GM23338 (cell line): ENCODE measurements at regions not wholly inside any gene's neighbourhood (a gene's known extent, or its start where the extent isn't known, plus 50 kb on each side); places are given as distances from the start of the nearest gene placed in this dataset.
A peak's percentile ranks its signal among the peaks of the same experiment; 100 is the strongest.

Source experiments
- ATAC-seq: fragments of 200-7000 bp; cut with Tn5 transposase; 3 replicates; pipeline ENCODE4 v1.9.1; 2020
- DNase-seq: peaks from one replicate; pipeline ENCODE4 v3.0.0-alpha.2; 2015; ENCODE audit warnings: low spot score
- H2AFZ ChIP-seq: fragments of 200-600 bp; sonication (generic); 2 replicates; pipeline ENCODE4 v1.8.0; 2016; ENCODE audit warnings: antibody characterized with exemption, mild to moderate bottlenecking, moderate library complexity
- H3F3A ChIP-seq: fragments of 200-600 bp; sonication (generic); replicated peaks from 2 replicates; pipeline ENCODE4 v1.8.0; 2017; ENCODE audit warnings: antibody characterized with exemption, mixed run types, low read depth
- H3K27ac ChIP-seq: fragments of 200-600 bp; sonication (generic); 2 replicates; pipeline ENCODE4 v1.6.1; 2016; ENCODE audit warnings: low read depth
- H3K27me3 ChIP-seq: fragments of 200-600 bp; sonication (generic); 2 replicates; pipeline ENCODE4 v1.8.0; 2016; ENCODE audit warnings: mild to moderate bottlenecking, mixed run types, moderate library complexity; ENCODE audit not compliant: insufficient read depth
- H3K36me3 ChIP-seq: fragments of 200-600 bp; sonication (generic); 2 replicates; pipeline ENCODE4 v1.8.0; 2016; ENCODE audit warnings: mild to moderate bottlenecking; ENCODE audit not compliant: insufficient read depth
- H3K4me1 ChIP-seq: fragments of 200-600 bp; sonication (generic); 2 replicates; pipeline ENCODE4 v1.8.0; 2016; ENCODE audit warnings: mild to moderate bottlenecking, moderate library complexity; ENCODE audit not compliant: insufficient read depth
- H3K4me2 ChIP-seq: fragments of 200-600 bp; sonication (generic); 2 replicates; pipeline ENCODE4 v1.7.1; 2017; ENCODE audit warnings: mixed run types
- H3K4me3 ChIP-seq: fragments of 200-600 bp; sonication (generic); 2 replicates; pipeline ENCODE4 v1.6.1; 2016; ENCODE audit warnings: mixed run types
- H3K79me2 ChIP-seq: fragments of 200-600 bp; sonication (generic); replicated peaks from 2 replicates; pipeline ENCODE4 v1.8.0; 2017; ENCODE audit warnings: mild to moderate bottlenecking; ENCODE audit not compliant: insufficient read depth
- H3K9me2 ChIP-seq: fragments of 200-600 bp; sonication (generic); 2 replicates; pipeline ENCODE4 v1.8.0; 2017; ENCODE audit not compliant: insufficient read depth
- H4K20me1 ChIP-seq: fragments of 200-600 bp; sonication (generic); replicated peaks from 2 replicates; pipeline ENCODE4 v1.8.0; 2017; ENCODE audit warnings: mild to moderate bottlenecking; ENCODE audit not compliant: insufficient read depth
- H3K27ac Mint-ChIP-seq: 2 replicates; pipeline ENCODE4 v1.8.0; 2020; ENCODE audit warnings: inconsistent platforms, mild to moderate bottlenecking, moderate library complexity, mixed read lengths
- H3K27me3 Mint-ChIP-seq: 3 replicates; pipeline ENCODE4 v1.8.0; 2022; ENCODE audit warnings: low read depth, mild to moderate bottlenecking, moderate library complexity, mixed read lengths, inconsistent platforms; ENCODE audit not compliant: insufficient read depth, poor library complexity
- H3K36me3 Mint-ChIP-seq: 3 replicates; pipeline ENCODE4 v1.8.0; 2021; ENCODE audit warnings: low read depth, mild to moderate bottlenecking, inconsistent platforms, moderate library complexity, mixed read lengths
- H3K4me1 Mint-ChIP-seq: 3 replicates; pipeline ENCODE4 v1.8.0; 2020; ENCODE audit warnings: mild to moderate bottlenecking, inconsistent platforms, mixed read lengths
- H3K4me3 Mint-ChIP-seq: 3 replicates; pipeline ENCODE4 v1.8.0; 2021; ENCODE audit warnings: moderate library complexity, mild to moderate bottlenecking, inconsistent platforms, mixed read lengths
- H3K9me3 Mint-ChIP-seq: 3 replicates; pipeline ENCODE4 v1.8.0; 2020; ENCODE audit warnings: moderate library complexity, mild to moderate bottlenecking, inconsistent platforms, mixed read lengths
- CREB1 ChIP-seq: fragments of 250-450 bp; sonication (Bioruptor Pico); IDR thresholded peaks from 2 replicates; pipeline ENCODE4 v1.5.0; 2020; ENCODE audit warnings: low read depth, mild to moderate bottlenecking, moderate library complexity
- EZH2 ChIP-seq: fragments of 200-600 bp; sonication (generic); IDR thresholded peaks from one replicate; pipeline ENCODE4 v1.8.0; 2017; ENCODE audit warnings: antibody characterized with exemption, mild to moderate bottlenecking, low read depth; ENCODE audit not compliant: unreplicated experiment
- JUNB ChIP-seq: IDR thresholded peaks from one replicate; pipeline ENCODE4 v1.6.1; 2016; ENCODE audit warnings: antibody characterized with exemption; ENCODE audit not compliant: unreplicated experiment
- NANOG ChIP-seq: IDR thresholded peaks from 2 replicates; pipeline ENCODE4 v1.6.1; 2016; ENCODE audit warnings: antibody characterized with exemption, borderline replicate concordance
- POLR2AphosphoS5 ChIP-seq: IDR thresholded peaks from 2 replicates; pipeline ENCODE4 v1.6.1; 2016; ENCODE audit warnings: antibody characterized with exemption, low read depth
- STAT1 ChIP-seq: IDR thresholded peaks from one replicate; pipeline ENCODE4 v1.6.1; 2016; ENCODE audit warnings: antibody characterized with exemption; ENCODE audit not compliant: unreplicated experiment
- ZNF114 ChIP-seq: fragments of 250-450 bp; sonication (Bioruptor Pico); IDR thresholded peaks from 2 replicates; pipeline ENCODE4 v1.5.0; 2020; ENCODE audit warnings: mild to moderate bottlenecking, moderate library complexity
- ZNF331 ChIP-seq: fragments of 250-450 bp; sonication (Bioruptor Pico); IDR thresholded peaks from 2 replicates; pipeline ENCODE4 v1.5.0; 2020; ENCODE audit warnings: low read depth, mild to moderate bottlenecking, moderate library complexity
- TF ChIP-seq, protein P1 (sequence below), 2 experiments: fragments of 200-600 bp in 1 of 2; sonication (generic) in 1 of 2; conservative IDR thresholded peaks; 2 replicates each; pipeline versions ENCODE4 v1.5.1 to v1.6.1; 2016 to 2017; ENCODE audit warnings: antibody characterized with exemption in 2 of 2, low read depth in 2 of 2, mild to moderate bottlenecking in 2 of 2, moderate library complexity in 1 of 2
- TF ChIP-seq, protein P2 (sequence below): IDR thresholded peaks from 2 replicates; pipeline ENCODE4 v1.6.1; 2016; ENCODE audit warnings: antibody characterized with exemption
- TF ChIP-seq, protein P3 (sequence below): IDR thresholded peaks from one replicate; pipeline ENCODE4 v1.6.1; 2018; ENCODE audit warnings: antibody characterized with exemption; ENCODE audit not compliant: unreplicated experiment

DNA sequence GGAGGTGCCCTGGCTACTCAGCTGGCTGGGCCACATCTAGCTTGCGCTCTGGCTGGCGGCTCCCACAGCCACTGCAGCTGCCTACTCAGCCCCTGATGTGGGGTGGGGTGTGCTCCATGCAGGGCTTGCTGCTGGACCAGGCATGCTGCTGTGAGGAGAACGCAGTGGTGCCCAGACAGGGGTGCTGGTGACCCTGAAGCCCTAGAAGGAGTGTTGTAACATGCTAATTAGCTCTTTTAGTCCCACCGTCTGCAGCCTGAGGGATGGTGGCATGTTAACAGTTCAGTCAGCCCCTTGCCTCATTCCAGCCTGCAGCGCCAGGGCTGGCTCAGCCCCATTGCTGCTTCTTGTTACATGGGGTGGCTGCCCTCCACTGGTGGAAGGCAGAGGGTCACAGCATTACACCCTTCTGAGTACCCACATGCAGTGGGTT is 642.3 kb downstream of the DMRTA1 start:
- no peaks in the 10 kb centered on the region for H3K79me2 ChIP-seq
- no peaks in the 10 kb centered on the region for H3K9me2 ChIP-seq
- no peak overlapping the region for H3K27ac ChIP-seq
- H3F3A ChIP-seq: no peaks in the 10 kb centered on the region
- no peaks in the 10 kb centered on the region for H3K27me3 Mint-ChIP-seq
- H3K9me3 Mint-ChIP-seq: peaks cover 28% of the 10 kb centered on the region
- H3K36me3 ChIP-seq: no peaks in the 10 kb centered on the region
- peaks cover 3% of the 10 kb centered on the region; the same call in 1 of the 3 replicates for H3K4me1 Mint-ChIP-seq
- H3K4me3 ChIP-seq: no peak overlapping the region
- ATAC-seq (peak; percentile 100), DNase-seq (peak; percentile 74)
- no peak overlapping the region for H3K4me3 Mint-ChIP-seq
- peak overlapping the region; percentile 87; the same call in 1 of the 2 replicates for H2AFZ ChIP-seq
- H3K4me1 ChIP-seq: no peaks in the 10 kb centered on the region
- H3K4me2 ChIP-seq: no peak overlapping the region
- no peak overlapping the region; the same call in 1 of the 2 replicates for H3K27ac Mint-ChIP-seq
- H3K27me3 ChIP-seq: no peaks in the 10 kb centered on the region
- no peak for TF ChIP-seq STAT1
- no peak for TF ChIP-seq ZNF331 (CRISPR knock-in tag)
- TF ChIP-seq EZH2: no peak
- TF ChIP-seq, protein P1, sequence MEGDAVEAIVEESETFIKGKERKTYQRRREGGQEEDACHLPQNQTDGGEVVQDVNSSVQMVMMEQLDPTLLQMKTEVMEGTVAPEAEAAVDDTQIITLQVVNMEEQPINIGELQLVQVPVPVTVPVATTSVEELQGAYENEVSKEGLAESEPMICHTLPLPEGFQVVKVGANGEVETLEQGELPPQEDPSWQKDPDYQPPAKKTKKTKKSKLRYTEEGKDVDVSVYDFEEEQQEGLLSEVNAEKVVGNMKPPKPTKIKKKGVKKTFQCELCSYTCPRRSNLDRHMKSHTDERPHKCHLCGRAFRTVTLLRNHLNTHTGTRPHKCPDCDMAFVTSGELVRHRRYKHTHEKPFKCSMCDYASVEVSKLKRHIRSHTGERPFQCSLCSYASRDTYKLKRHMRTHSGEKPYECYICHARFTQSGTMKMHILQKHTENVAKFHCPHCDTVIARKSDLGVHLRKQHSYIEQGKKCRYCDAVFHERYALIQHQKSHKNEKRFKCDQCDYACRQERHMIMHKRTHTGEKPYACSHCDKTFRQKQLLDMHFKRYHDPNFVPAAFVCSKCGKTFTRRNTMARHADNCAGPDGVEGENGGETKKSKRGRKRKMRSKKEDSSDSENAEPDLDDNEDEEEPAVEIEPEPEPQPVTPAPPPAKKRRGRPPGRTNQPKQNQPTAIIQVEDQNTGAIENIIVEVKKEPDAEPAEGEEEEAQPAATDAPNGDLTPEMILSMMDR (conservative IDR thresholded peaks at IDR 0.05; ENCODE audit: low read depth in 2 of 2): peak; percentile 58 to 87
- no peak for TF ChIP-seq NANOG
- no peak for TF ChIP-seq ZNF114 (CRISPR knock-in tag)
- H3K36me3 Mint-ChIP-seq: peaks cover 15% of the 10 kb centered on the region; the same call in 1 of the 3 replicates
- H4K20me1 ChIP-seq: no peaks in the 10 kb centered on the region

DNA sequence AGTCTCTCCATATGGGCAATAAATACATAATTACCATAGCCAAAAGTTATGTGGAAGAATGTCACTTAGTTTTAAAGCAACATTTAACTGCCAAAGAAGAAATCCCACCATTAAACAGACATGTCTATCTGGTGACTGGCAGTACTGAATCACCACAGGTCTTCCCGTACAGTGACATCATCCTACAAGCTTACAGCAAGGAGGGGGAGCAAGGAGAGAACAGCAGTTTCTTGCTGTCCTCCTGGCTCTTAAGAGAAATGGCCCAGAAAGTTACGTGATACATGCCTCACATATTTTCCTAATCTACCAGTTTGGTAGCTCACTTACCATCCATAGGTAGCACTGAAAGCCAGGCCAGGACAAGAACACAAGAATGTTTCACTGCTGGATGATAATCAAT is 671.0 kb downstream of the DMRTA1 start:
- Mint-ChIP-seq H3K27me3 (no peaks in the 10 kb centered on the region), H3K36me3 (no peaks in the 10 kb centered on the region), H3K4me3 (no peak overlapping the region), H3K27ac (no peak overlapping the region), H3K4me1 (no peaks in the 10 kb centered on the region), H3K9me3 (no peaks in the 10 kb centered on the region)
- TF ChIP-seq CREB1 (CRISPR knock-in tag) (no peak), POLR2AphosphoS5 (no peak), ZNF331 (CRISPR knock-in tag) (no peak), JUNB (no peak), EZH2 (no peak)
- TF ChIP-seq, protein P2, sequence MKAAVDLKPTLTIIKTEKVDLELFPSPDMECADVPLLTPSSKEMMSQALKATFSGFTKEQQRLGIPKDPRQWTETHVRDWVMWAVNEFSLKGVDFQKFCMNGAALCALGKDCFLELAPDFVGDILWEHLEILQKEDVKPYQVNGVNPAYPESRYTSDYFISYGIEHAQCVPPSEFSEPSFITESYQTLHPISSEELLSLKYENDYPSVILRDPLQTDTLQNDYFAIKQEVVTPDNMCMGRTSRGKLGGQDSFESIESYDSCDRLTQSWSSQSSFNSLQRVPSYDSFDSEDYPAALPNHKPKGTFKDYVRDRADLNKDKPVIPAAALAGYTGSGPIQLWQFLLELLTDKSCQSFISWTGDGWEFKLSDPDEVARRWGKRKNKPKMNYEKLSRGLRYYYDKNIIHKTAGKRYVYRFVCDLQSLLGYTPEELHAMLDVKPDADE: no peak
- TF ChIP-seq, protein P3, sequence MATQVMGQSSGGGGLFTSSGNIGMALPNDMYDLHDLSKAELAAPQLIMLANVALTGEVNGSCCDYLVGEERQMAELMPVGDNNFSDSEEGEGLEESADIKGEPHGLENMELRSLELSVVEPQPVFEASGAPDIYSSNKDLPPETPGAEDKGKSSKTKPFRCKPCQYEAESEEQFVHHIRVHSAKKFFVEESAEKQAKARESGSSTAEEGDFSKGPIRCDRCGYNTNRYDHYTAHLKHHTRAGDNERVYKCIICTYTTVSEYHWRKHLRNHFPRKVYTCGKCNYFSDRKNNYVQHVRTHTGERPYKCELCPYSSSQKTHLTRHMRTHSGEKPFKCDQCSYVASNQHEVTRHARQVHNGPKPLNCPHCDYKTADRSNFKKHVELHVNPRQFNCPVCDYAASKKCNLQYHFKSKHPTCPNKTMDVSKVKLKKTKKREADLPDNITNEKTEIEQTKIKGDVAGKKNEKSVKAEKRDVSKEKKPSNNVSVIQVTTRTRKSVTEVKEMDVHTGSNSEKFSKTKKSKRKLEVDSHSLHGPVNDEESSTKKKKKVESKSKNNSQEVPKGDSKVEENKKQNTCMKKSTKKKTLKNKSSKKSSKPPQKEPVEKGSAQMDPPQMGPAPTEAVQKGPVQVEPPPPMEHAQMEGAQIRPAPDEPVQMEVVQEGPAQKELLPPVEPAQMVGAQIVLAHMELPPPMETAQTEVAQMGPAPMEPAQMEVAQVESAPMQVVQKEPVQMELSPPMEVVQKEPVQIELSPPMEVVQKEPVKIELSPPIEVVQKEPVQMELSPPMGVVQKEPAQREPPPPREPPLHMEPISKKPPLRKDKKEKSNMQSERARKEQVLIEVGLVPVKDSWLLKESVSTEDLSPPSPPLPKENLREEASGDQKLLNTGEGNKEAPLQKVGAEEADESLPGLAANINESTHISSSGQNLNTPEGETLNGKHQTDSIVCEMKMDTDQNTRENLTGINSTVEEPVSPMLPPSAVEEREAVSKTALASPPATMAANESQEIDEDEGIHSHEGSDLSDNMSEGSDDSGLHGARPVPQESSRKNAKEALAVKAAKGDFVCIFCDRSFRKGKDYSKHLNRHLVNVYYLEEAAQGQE: no peak
- Histone ChIP-seq H3K27ac (no peak overlapping the region), H3K36me3 (no peaks in the 10 kb centered on the region), H3K27me3 (no peaks in the 10 kb centered on the region), H4K20me1 (no peaks in the 10 kb centered on the region), H3F3A (no peaks in the 10 kb centered on the region), H3K4me3 (no peak overlapping the region), H2AFZ (no peak overlapping the region), H3K4me1 (no peaks in the 10 kb centered on the region), H3K4me2 (no peak overlapping the region), H3K79me2 (no peaks in the 10 kb centered on the region), H3K9me2 (no peaks in the 10 kb centered on the region)
- no peak for ATAC-seq
- no peak for DNase-seq
